Adipocyte (in vitro differentiated cells): ENCODE measurements at regions not wholly inside any gene's neighbourhood (a gene's known extent, or its start where the extent isn't known, plus 50 kb on each side); places are given as distances from the start of the nearest gene placed in this dataset.

Experiments
- DNase-seq: peaks from one replicate; pipeline ENCODE4 v3.0.0-alpha.2; 2015; ENCODE audit warnings: low read depth
- H3K27me3 ChIP-seq: replicated peaks from 2 replicates; pipeline ENCODE4 v1.7.0; 2013; ENCODE audit warnings: mild to moderate bottlenecking, low read length, moderate library complexity; ENCODE audit not compliant: control insufficient read depth, insufficient read depth
- H3K36me3 ChIP-seq: 2 replicates; pipeline ENCODE4 v1.7.0; 2013; ENCODE audit warnings: low read length, mild to moderate bottlenecking, moderate library complexity; ENCODE audit not compliant: control insufficient read depth, insufficient read depth, severe bottlenecking
- H3K4me1 ChIP-seq: 2 replicates; pipeline ENCODE4 v1.7.0; 2013; ENCODE audit warnings: mild to moderate bottlenecking, low read length, moderate library complexity; ENCODE audit not compliant: control insufficient read depth, insufficient read depth
- H3K4me3 ChIP-seq: 2 replicates; pipeline ENCODE4 v1.7.0; 2013; ENCODE audit warnings: mild to moderate bottlenecking, low read length, moderate library complexity
- H3K9ac ChIP-seq: 2 replicates; pipeline ENCODE4 v1.7.0; 2013; ENCODE audit warnings: mild to moderate bottlenecking, low read length, moderate library complexity
- H3K9me3 ChIP-seq: 2 replicates; pipeline ENCODE4 v1.7.0; 2013; ENCODE audit warnings: mild to moderate bottlenecking, low read length, moderate library complexity; ENCODE audit not compliant: control insufficient read depth

DNA sequence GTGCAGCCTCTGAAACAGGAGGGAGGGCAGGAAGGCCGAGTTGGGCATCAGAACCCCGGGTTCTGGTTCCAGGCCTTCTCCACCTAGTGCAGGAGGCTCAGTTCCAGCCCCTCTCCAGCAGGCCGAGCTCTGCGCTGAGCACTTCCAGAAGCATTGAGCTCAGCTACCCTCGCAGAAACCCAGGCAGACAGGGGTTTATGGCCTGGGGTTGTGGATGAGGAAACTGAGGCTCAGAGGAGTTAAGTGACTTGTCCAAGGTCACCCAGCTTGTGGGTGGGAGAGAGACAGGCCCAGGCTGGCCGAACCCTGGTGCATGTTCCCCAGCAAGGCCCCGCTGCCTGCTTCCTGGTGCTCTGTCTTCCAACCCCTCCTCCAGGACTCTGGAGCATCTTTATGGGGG, 348.9 kb downstream of the PTPRU start:
- Histone ChIP-seq H3K27me3 (peaks cover 5% of the 10 kb centered on the region), H3K4me3 (no peak overlapping the region), H3K36me3 (no peaks in the 10 kb centered on the region), H3K9me3 (peaks cover 6% of the 10 kb centered on the region), H3K9ac (no peak overlapping the region), H3K4me1 (peaks cover 4% of the 10 kb centered on the region)
- DNase-seq = no peak

DNA sequence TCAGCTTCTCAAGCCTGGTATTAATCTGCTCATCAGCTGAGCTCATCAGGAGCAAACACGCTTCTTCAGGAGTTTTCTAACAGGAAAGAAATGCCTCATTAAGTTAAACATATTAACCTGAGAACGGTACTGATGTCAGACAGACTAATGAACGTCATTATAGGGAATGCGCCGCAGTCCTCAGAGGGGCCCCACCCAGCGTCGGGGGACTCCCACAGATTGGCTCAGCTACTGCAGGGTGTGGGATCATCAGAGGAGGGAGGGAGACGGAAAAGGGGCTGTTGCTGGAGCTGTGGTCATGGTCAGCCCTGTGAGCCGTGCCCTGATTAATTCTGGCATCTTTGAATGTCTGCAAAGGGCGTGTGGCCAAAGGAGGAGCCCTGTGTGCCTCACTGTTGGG, 348.5 kb downstream of the PTPRU start:
- H3K9me3 ChIP-seq = peaks cover 6% of the 10 kb centered on the region
- H3K36me3 ChIP-seq = no peaks in the 10 kb centered on the region
- no peak overlapping the region for H3K9ac ChIP-seq
- peaks cover 5% of the 10 kb centered on the region for H3K27me3 ChIP-seq
- H3K4me1 ChIP-seq = peaks cover 4% of the 10 kb centered on the region
- DNase-seq = no peak
- H3K4me3 ChIP-seq = no peak overlapping the region

GRCh38 chr1:29584362-29584761, 348.0 kb downstream of the PTPRU start:
- peaks cover 4% of the 10 kb centered on the region for H3K4me1 ChIP-seq
- DNase-seq = no peak

GRCh38 chr1:29583727-29584126, 347.4 kb downstream of the PTPRU start:
- H3K9me3 ChIP-seq = peaks cover 6% of the 10 kb centered on the region
- no peaks in the 10 kb centered on the region for H3K36me3 ChIP-seq
- no peak overlapping the region for H3K9ac ChIP-seq
- peaks cover 5% of the 10 kb centered on the region for H3K27me3 ChIP-seq
- no peak overlapping the region for H3K4me3 ChIP-seq
- H3K4me1 ChIP-seq = peaks cover 4% of the 10 kb centered on the region
- DNase-seq = peak; percentile 7

More at GRCh38 chr1:29584362-29584761, 348.0 kb downstream of the PTPRU start:
- Histone ChIP-seq H3K9ac (no peak overlapping the region), H3K4me3 (no peak overlapping the region), H3K27me3 (peaks cover 5% of the 10 kb centered on the region), H3K36me3 (no peaks in the 10 kb centered on the region), H3K9me3 (peaks cover 6% of the 10 kb centered on the region)

DNA sequence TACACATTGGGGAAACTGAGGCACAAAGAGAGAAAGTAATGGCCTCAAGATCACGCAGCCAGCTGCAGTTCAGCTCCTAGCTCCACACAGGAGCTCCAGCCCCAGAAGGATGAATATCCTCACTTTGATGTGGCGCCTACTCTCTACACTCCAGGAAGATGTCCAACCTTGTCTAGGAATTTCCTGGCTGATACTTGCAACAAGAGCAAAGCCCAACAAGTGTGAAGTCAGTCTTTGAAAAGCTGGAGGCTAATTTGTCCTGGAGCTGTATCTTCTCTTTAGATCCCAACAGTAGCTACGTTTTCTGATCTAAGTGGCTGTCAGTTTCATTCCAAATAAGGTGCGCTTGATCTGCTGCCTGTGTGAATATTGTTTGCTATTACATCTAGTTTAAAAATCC, 344.9 kb downstream of the PTPRU start:
- Histone ChIP-seq H3K9me3 (no peaks in the 10 kb centered on the region), H3K27me3 (peaks cover 5% of the 10 kb centered on the region), H3K36me3 (no peaks in the 10 kb centered on the region), H3K4me1 (peaks cover 4% of the 10 kb centered on the region), H3K9ac (no peak overlapping the region), H3K4me3 (no peak overlapping the region)
- DNase-seq = no peak

- H3K9ac ChIP-seq = no peak overlapping the region
- peak; percentile 71 for DNase-seq
- peaks cover 5% of the 10 kb centered on the region for H3K27me3 ChIP-seq
- H3K9me3 ChIP-seq = no peaks in the 10 kb centered on the region
- H3K4me1 ChIP-seq = peaks cover 4% of the 10 kb centered on the region
- no peak overlapping the region for H3K4me3 ChIP-seq
- no peaks in the 10 kb centered on the region for H3K36me3 ChIP-seq
Observed at GRCh38 chr1:29579821-29580425, 343.6 kb downstream of the PTPRU start.

- H3K27me3 ChIP-seq = no peaks in the 10 kb centered on the region
- no peak overlapping the region for H3K4me3 ChIP-seq
- H3K9ac ChIP-seq = no peak overlapping the region
- no peak for DNase-seq
- H3K9me3 ChIP-seq = no peaks in the 10 kb centered on the region
- no peaks in the 10 kb centered on the region for H3K4me1 ChIP-seq
- no peaks in the 10 kb centered on the region for H3K36me3 ChIP-seq
Observed at GRCh38 chr1:29577512-29577911, 341.2 kb downstream of the PTPRU start.

DNA sequence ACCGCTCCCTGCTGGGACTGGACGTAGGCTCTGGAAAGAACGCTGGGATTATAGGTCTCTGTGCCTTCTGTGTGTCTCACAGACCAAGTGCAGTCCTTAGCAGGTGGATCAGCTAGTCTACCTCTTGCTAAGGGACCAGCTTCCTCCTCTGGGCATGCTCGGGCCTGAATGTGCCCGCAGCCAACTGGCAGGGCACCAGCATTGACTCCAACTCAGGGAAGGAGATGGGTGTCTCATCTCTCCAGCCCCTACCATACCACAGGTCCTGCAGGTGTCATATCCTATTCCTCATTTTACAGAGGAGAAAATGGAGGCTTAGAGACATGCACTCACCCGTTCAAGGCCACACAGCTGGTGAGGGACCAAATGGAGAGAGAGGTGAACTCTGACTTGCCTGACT, 340.2 kb downstream of the PTPRU start:
- H3K9ac ChIP-seq = no peak overlapping the region
- H3K4me3 ChIP-seq = no peak overlapping the region
- H3K36me3 ChIP-seq = no peaks in the 10 kb centered on the region
- no peaks in the 10 kb centered on the region for H3K4me1 ChIP-seq
- DNase-seq = no peak
- no peaks in the 10 kb centered on the region for H3K9me3 ChIP-seq
- no peaks in the 10 kb centered on the region for H3K27me3 ChIP-seq

DNA sequence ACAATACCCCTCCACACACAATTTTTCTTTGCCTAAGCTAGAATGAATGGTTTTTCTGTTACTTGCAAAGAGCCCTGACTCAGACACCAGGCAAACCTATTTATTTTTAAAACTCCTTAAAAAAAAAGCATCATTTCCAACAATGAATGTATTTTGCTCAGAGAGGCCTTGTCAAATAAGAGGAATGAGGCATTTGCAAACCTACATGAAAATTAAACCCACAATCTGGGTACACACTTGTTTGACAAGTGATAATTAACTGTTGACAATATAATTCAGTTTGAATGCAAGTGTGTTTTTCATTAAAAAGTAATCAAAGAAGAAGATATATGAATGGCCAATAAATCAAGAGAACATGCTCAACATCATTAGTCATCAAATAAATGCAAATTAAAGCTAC, 339.5 kb downstream of the PTPRU start:
- Histone ChIP-seq H3K27me3 (no peaks in the 10 kb centered on the region), H3K9me3 (no peaks in the 10 kb centered on the region), H3K4me3 (no peak overlapping the region), H3K36me3 (no peaks in the 10 kb centered on the region), H3K4me1 (peaks cover under 1% of the 10 kb centered on the region), H3K9ac (no peak overlapping the region)
- DNase-seq = no peak

DNA sequence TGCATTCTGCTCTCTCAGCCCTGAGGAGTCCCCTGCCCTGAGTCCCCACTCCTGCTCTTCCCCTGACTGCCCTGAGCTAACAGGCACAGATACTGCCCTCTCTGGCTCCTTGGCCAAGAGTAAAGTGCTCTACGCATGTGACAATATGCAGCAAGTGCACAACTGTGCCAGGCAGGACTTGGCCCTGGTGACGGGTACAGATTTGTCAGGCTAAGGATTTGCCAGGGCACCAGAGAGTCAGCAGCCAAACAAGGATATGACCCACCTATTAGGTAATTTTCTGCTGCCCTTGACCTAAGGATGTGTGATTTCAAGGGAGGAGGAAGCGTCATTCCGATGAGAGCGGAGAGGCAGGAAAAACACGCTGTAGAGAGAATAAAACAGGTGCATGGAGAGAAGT, 339.0 kb downstream of the PTPRU start:
- no peak for DNase-seq
- Histone ChIP-seq H3K27me3 (no peaks in the 10 kb centered on the region), H3K36me3 (no peaks in the 10 kb centered on the region), H3K9ac (no peak overlapping the region), H3K4me3 (no peak overlapping the region), H3K9me3 (no peaks in the 10 kb centered on the region), H3K4me1 (peaks cover 6% of the 10 kb centered on the region)

GRCh38 chr1:29574871-29575270, 338.5 kb downstream of the PTPRU start:
- DNase-seq = no peak
- no peak overlapping the region for H3K9ac ChIP-seq
- H3K36me3 ChIP-seq = no peaks in the 10 kb centered on the region

GRCh38 chr1:29569971-29570634, 333.8 kb downstream of the PTPRU start:
- peak; percentile 56 for DNase-seq
- Histone ChIP-seq H3K9me3 (peaks cover 27% of the 10 kb centered on the region), H3K4me3 (no peak overlapping the region), H3K36me3 (no peaks in the 10 kb centered on the region), H3K4me1 (peaks cover 17% of the 10 kb centered on the region), H3K27me3 (no peaks in the 10 kb centered on the region), H3K9ac (no peak overlapping the region)

More at GRCh38 chr1:29574871-29575270, 338.5 kb downstream of the PTPRU start:
- Histone ChIP-seq H3K9me3 (no peaks in the 10 kb centered on the region), H3K27me3 (no peaks in the 10 kb centered on the region), H3K4me3 (no peak overlapping the region), H3K4me1 (peaks cover 10% of the 10 kb centered on the region)
